Neuronal stem cell (in vitro differentiated cells): ENCODE measurements at regions not wholly inside any gene's neighbourhood (a gene's known extent, or its start where the extent isn't known, plus 50 kb on each side); places are given as distances from the start of the nearest gene placed in this dataset.
A peak's percentile ranks its signal among the peaks of the same experiment; 100 is the strongest.

Experiments
- DNase-seq: peaks from one replicate; pipeline ENCODE4 v3.0.0-alpha.2; 2013; ENCODE audit warnings: low spot score
- H2AFZ ChIP-seq: one replicate; pipeline ENCODE4 v1.6.1; 2013; ENCODE audit warnings: mild to moderate bottlenecking, low read length, inconsistent platforms
- H2AK5ac ChIP-seq: 2 replicates; pipeline ENCODE4 v1.6.1; 2013; ENCODE audit warnings: low read depth, mild to moderate bottlenecking, inconsistent platforms, low read length, moderate library complexity, mixed read lengths
- H2BK120ac ChIP-seq: 2 replicates; pipeline ENCODE4 v1.6.1; 2013; ENCODE audit warnings: low read depth, mild to moderate bottlenecking, inconsistent platforms, low read length, moderate library complexity, mixed read lengths
- H2BK12ac ChIP-seq: one replicate; pipeline ENCODE4 v1.6.1; 2013; ENCODE audit warnings: low read length, inconsistent platforms
- H2BK15ac ChIP-seq: 2 replicates; pipeline ENCODE4 v1.6.1; 2013; ENCODE audit warnings: mild to moderate bottlenecking, low read length, inconsistent platforms, mixed read lengths
- H2BK5ac ChIP-seq: one replicate; pipeline ENCODE4 v1.6.1; 2013; ENCODE audit warnings: inconsistent platforms, mild to moderate bottlenecking, low read length, moderate library complexity
- H3K14ac ChIP-seq: one replicate; pipeline ENCODE4 v1.6.1; 2013; ENCODE audit warnings: low read length, inconsistent platforms
- H3K18ac ChIP-seq: 2 replicates; pipeline ENCODE4 v1.6.1; 2013; ENCODE audit warnings: low read length, inconsistent platforms
- H3K23ac ChIP-seq: 2 replicates; pipeline ENCODE4 v1.6.1; 2013; ENCODE audit warnings: low read depth, mild to moderate bottlenecking, mixed read lengths, low read length, inconsistent platforms; ENCODE audit not compliant: poor library complexity
- H3K27ac ChIP-seq: replicated peaks from 3 replicates; pipeline ENCODE4 v1.5.1; 2013; ENCODE audit warnings: low read length, inconsistent platforms
- H3K27me3 ChIP-seq, 3 experiments: 2 replicates each; pipeline ENCODE4 v1.6.1; 2013; ENCODE audit warnings: low read length in 3 of 3, mild to moderate bottlenecking in 2 of 3, inconsistent platforms in 1 of 3, low read depth in 1 of 3, mixed read lengths in 1 of 3, moderate library complexity in 1 of 3; ENCODE audit not compliant: control insufficient read depth in 3 of 3, insufficient read depth in 3 of 3
- H3K36me3 ChIP-seq, 2 donors: replicated peaks in 1 of 2; 2 replicates each; pipeline ENCODE4 v1.6.1; 2013; ENCODE audit warnings: low read length in 2 of 2; ENCODE audit not compliant: control insufficient read depth in 2 of 2, insufficient read depth in 2 of 2
- H3K4ac ChIP-seq: 2 replicates; pipeline ENCODE4 v1.6.1; 2013; ENCODE audit warnings: inconsistent platforms, mild to moderate bottlenecking, low read length, moderate library complexity
- H3K4me1 ChIP-seq, 2 donors: 1 replicate in 1 of 2; 2 replicates in 1 of 2; pipeline ENCODE4 v1.6.1; 2013; ENCODE audit warnings: low read length in 2 of 2, low read depth in 1 of 2; ENCODE audit not compliant: control insufficient read depth in 2 of 2, insufficient read depth in 1 of 2
- H3K4me2 ChIP-seq: one replicate; pipeline ENCODE4 v1.6.1; 2013; ENCODE audit warnings: mild to moderate bottlenecking, low read length, inconsistent platforms; ENCODE audit not compliant: insufficient read depth, poor library complexity, severe bottlenecking
- H3K4me3 ChIP-seq, 2 donors: 2 replicates each; pipeline ENCODE4 v1.5.1; 2013; ENCODE audit warnings: low read length in 2 of 2, mild to moderate bottlenecking in 2 of 2, inconsistent platforms in 1 of 2, moderate library complexity in 1 of 2
- H3K79me1 ChIP-seq: one replicate; pipeline ENCODE4 v1.6.1; 2013; ENCODE audit warnings: low read depth, mild to moderate bottlenecking, inconsistent platforms, low read length, moderate library complexity
- H3K9ac ChIP-seq: one replicate; pipeline ENCODE4 v1.6.1; 2013; ENCODE audit warnings: mild to moderate bottlenecking, low read depth, low read length, inconsistent platforms; ENCODE audit not compliant: poor library complexity
- H3K9me3 ChIP-seq, 2 donors: replicated peaks in 1 of 2; 2 replicates each; pipeline versions ENCODE3 to v1.6.1; 2013; ENCODE audit warnings: low read length in 2 of 2, mild to moderate bottlenecking in 2 of 2, inconsistent platforms in 1 of 2, low read depth in 1 of 2, mixed read lengths in 1 of 2, moderate library complexity in 1 of 2; ENCODE audit not compliant: control insufficient read depth in 2 of 2, insufficient read depth in 1 of 2
- H4K8ac ChIP-seq: one replicate; pipeline ENCODE4 v1.6.1; 2013; ENCODE audit warnings: low read depth, mild to moderate bottlenecking, inconsistent platforms, low read length, moderate library complexity
- H4K91ac ChIP-seq: one replicate; pipeline ENCODE4 v1.6.1; 2013; ENCODE audit warnings: low read length, low read depth, mild to moderate bottlenecking, inconsistent platforms; ENCODE audit not compliant: poor library complexity
- WGBS, 2 donors: extraction: QIAGEN DNeasy Blood & Tissue Kit; methylation state at CpG; one replicate each; pipeline ENCODE4 v1.1.7; 2013; ENCODE audit warnings: missing lambda C conversion rate in 2 of 2, mixed read lengths in 1 of 2; ENCODE audit not compliant: insufficient read length in 2 of 2, insufficient replicate concordance in 1 of 2; ENCODE audit errors: extremely low coverage in 2 of 2; 5-methylcytosine and 5-hydroxymethylcytosine counted together

- Histone ChIP-seq H3K9ac (no peak overlapping the region), H2BK5ac (no peak overlapping the region), H4K91ac (no peak overlapping the region), H3K36me3 (no peaks in the 10 kb centered on the region), H2BK12ac (no peak overlapping the region), H2AFZ (no peak overlapping the region), H3K27ac (no peak overlapping the region), H3K4me3 (no peak overlapping the region), H3K9me3 (no peaks in the 10 kb centered on the region), H3K27me3 (no peaks in the 10 kb centered on the region), H3K23ac (no peak overlapping the region), H2BK15ac (no peak overlapping the region), H3K4me2 (no peak overlapping the region), H3K14ac (no peak overlapping the region), H2AK5ac (no peak overlapping the region), H3K4me1 (no peaks in the 10 kb centered on the region), H3K79me1 (no peaks in the 10 kb centered on the region), H3K4ac (no peak overlapping the region), H4K8ac (no peak overlapping the region), H2BK120ac (no peak overlapping the region), H3K18ac (no peak overlapping the region)
- WGBS, 2 donors: no CpG with 5 or more reads among the region's 4 CpGs
- no peak for DNase-seq
Observed at GRCh38 chr2:188668017-188668680, 306.0 kb upstream of the COL3A1 start.

DNA sequence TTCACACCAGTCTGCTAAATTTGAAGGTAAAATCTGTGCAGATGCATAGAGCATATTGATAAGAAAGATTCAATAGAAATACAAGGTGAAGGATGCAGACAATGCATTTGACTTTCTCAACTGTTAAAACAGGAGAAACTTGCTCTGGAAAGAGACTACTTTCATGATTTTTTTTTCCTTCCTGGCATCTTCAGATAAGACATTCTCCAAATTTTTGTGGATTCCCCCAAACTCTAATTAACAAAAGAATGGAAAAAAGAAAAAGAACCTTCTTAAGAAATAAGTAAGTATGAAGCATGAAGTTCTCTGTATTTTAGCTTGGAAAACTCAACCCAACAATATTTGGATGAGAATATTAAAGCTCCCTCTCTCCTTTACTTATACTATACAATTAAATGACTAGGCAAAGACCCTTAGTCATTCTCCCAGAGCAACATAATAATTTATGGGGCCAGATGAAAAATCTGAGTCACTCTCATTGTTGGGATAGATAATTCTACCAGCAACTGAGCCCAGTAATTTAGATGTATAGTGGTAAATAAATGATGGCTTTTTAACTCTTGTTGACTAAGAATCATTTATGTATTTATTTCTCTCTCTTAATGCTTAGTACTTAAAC lies 298.7 kb upstream of the COL3A1 start:
- H2AK5ac ChIP-seq: no peak overlapping the region
- H3K23ac ChIP-seq: no peak overlapping the region
- H2BK120ac ChIP-seq: no peak overlapping the region
- no peak overlapping the region for H3K18ac ChIP-seq
- H2BK12ac ChIP-seq: no peak overlapping the region
- H3K4me3 ChIP-seq: no peak overlapping the region
- H3K79me1 ChIP-seq: no peaks in the 10 kb centered on the region
- DNase-seq: no peak
- H3K27ac ChIP-seq: no peak overlapping the region
- no peak overlapping the region for H4K8ac ChIP-seq
- H3K9ac ChIP-seq: no peak overlapping the region
- no peaks in the 10 kb centered on the region for H3K36me3 ChIP-seq
- no peak overlapping the region for H4K91ac ChIP-seq
- H3K4me1 ChIP-seq: no peaks in the 10 kb centered on the region
- no peak overlapping the region for H3K4me2 ChIP-seq
- H2BK15ac ChIP-seq: no peak overlapping the region
- H3K27me3 ChIP-seq: no peaks in the 10 kb centered on the region
- no peak overlapping the region for H2BK5ac ChIP-seq
- no peak overlapping the region for H3K4ac ChIP-seq
- H3K9me3 ChIP-seq: no peaks in the 10 kb centered on the region
- no peak overlapping the region for H3K14ac ChIP-seq
- peak overlapping the region; percentile 57 for H2AFZ ChIP-seq

- Histone ChIP-seq H3K36me3 (no peaks in the 10 kb centered on the region), H3K79me1 (no peaks in the 10 kb centered on the region), H4K91ac (no peak overlapping the region), H3K9me3 (no peaks in the 10 kb centered on the region), H3K4ac (no peak overlapping the region), H3K9ac (no peak overlapping the region), H4K8ac (no peak overlapping the region), H3K27ac (no peak overlapping the region), H3K14ac (no peak overlapping the region), H2BK15ac (no peak overlapping the region), H2AFZ (no peak overlapping the region), H3K18ac (no peak overlapping the region), H2BK120ac (no peak overlapping the region), H2BK5ac (no peak overlapping the region), H2BK12ac (no peak overlapping the region), H3K27me3 (no peaks in the 10 kb centered on the region), H3K4me2 (no peak overlapping the region), H3K4me3 (no peak overlapping the region), H3K4me1 (no peaks in the 10 kb centered on the region), H3K23ac (no peak overlapping the region), H2AK5ac (no peak overlapping the region)
- no peak for DNase-seq
- WGBS, 2 donors: no CpG with 5 or more reads among the region's 1 CpG
Observed at GRCh38 chr2:188676010-188676400, 298.2 kb upstream of the COL3A1 start.

DNA sequence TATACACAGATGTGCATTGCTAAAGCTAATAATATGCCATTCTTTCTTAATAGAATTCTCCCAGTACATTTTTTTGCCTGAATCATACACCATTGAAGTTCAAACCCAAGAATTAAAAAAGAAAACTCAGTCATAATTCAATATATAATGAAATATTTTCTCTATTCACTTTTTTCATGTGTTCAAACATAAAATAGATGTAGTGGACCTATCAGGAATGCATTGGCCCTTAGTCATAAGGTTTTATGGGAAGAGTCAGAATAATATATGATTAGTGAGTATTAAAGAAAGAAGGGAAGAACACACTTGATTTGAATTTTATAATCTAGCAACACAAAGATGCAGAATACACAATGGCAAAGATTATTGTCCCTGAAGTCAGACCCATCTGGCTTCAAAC lies 297.0 kb upstream of the COL3A1 start:
- Histone ChIP-seq H2AK5ac (no peak overlapping the region), H3K18ac (no peak overlapping the region), H4K8ac (no peak overlapping the region), H2BK15ac (no peak overlapping the region), H2BK120ac (no peak overlapping the region), H2BK5ac (no peak overlapping the region), H3K23ac (no peak overlapping the region), H3K14ac (no peak overlapping the region), H3K4me3 (no peak overlapping the region), H2BK12ac (no peak overlapping the region), H3K4me2 (no peak overlapping the region), H3K4ac (no peak overlapping the region), H3K9ac (no peak overlapping the region), H4K91ac (no peak overlapping the region), H3K36me3 (no peaks in the 10 kb centered on the region), H3K4me1 (no peaks in the 10 kb centered on the region), H3K27ac (no peak overlapping the region), H2AFZ (no peak overlapping the region), H3K79me1 (no peaks in the 10 kb centered on the region), H3K9me3 (no peaks in the 10 kb centered on the region), H3K27me3 (no peaks in the 10 kb centered on the region)
- no peak for DNase-seq
